DMS53 (cell line): ENCODE measurements at regions not wholly inside any gene's neighbourhood (a gene's known extent, or its start where the extent isn't known, plus 50 kb on each side); places are given as distances from the start of the nearest gene placed in this dataset.

Experiments used
- DNase-seq: peaks from one replicate; lab custom pipeline; 2025; lab: John Stamatoyannopoulos, UW

- DNase-seq: no peak
Measured at GRCh38 chr6:84417260-84417659, 189.8 kb upstream of the CEP162 start.

GRCh38 chr6:84416043-84416657 lies 188.7 kb upstream of the CEP162 start:
- no peak for DNase-seq

GRCh38 chr6:84415517-84415916 lies 188.1 kb upstream of the CEP162 start:
- DNase-seq: no peak

GRCh38 chr6:84415068-84415467 lies 187.6 kb upstream of the CEP162 start:
- no peak for DNase-seq

- DNase-seq: no peak
Measured at GRCh38 chr6:84414531-84414930, 187.1 kb upstream of the CEP162 start.

DNA sequence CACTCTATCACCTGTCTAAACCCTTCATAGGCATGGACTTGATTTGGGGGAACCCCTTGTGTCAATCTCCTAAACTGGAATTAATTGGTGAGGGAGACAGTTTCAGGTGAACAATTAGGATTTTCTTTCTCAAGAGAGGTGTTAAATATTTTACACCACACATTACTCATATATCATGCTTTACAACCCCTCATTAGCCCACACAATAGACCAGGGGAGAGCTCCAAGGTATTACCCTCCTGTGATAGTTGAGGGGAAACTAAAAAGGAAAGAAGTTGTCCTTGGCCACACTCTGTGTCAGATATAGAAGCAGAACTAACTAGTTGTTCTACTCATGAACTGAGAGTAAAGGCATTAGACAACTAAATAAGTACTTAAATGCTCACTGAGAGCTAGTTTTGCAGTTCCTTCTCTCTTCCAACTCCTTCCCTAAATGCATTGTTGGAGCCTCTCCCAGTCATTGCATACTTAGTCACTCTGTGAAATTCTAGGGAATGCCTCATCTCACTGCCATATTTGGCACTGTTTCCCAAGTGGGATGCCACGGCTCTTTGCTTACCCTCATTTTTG lies 183.7 kb upstream of the CEP162 start:
- DNase-seq: no peak

DNA sequence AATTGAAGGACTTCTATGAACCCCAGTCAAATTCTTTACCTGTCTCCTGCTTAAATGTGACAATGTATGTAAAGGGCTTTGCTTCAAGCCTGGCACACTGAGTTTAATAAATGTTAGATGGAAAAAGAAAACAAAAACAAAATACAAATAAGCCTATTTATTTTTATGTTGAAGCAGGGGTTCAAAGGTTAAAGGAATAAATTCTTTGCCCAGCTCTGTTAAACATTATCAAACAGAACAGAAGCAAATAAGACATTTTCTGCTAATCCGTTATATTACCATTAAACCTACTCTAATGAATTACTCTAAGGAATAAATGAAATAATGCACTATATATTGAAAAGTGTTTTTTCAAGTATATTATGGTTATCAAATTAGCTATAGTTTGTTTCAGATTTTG lies 182.5 kb upstream of the CEP162 start:
- DNase-seq: no peak

DNA sequence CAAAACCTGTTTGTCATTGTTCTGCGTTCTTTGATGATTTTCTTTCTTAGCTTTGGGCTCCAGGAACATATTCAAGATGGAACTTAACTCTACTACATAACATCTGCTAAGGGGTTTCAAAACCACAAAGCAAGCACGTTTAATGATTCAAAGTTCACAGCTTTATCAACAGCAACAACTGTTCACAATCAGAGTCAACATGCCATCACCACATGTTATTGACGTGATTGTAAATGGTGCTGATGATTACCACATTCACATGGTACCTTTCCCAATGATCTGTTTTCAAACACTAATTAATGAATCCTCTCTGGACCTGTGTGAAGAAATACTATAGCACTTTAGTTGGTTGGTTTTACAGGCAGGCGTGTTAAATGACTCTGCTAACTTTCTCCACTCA lies 180.6 kb upstream of the CEP162 start:
- no peak for DNase-seq

DNA sequence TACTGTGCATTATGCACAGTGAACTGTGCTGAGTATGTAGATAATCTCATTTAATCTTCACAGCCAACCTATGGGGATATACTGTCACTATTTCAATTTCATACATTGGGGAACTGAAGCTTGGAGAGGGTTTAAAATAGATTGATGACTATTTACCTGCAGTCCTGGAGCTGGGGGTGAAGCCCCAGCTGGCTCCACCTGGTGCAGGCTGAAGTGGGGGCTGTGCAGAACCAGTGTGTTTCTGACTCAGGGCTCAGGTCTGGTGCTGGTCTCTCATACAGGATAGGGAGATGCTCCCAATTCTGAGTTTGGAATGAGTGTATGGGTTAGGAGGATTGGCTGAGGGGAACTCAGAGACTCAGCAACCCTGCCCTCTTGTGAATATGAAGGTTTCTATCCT lies 176.1 kb upstream of the CEP162 start:
- no peak for DNase-seq

DNA sequence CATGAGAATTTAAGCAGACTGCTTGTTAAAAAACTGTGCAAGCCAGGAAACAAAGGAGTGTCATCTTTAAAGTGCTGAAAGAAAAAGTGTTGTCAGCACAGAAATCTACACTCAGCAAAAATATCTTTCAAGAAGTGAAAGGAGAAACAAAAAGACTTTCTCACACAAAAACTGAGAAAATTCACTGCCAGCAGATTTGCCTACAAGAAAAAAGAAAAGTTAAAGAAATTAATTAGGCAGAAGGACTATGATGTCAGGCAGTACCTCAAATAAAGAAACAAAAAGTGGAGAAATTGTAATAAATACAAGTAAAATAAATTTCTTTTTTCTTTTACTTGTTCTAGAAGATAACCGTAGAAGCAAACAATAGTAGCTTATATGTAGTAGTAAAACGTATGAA lies 171.6 kb upstream of the CEP162 start:
- no peak for DNase-seq

DNA sequence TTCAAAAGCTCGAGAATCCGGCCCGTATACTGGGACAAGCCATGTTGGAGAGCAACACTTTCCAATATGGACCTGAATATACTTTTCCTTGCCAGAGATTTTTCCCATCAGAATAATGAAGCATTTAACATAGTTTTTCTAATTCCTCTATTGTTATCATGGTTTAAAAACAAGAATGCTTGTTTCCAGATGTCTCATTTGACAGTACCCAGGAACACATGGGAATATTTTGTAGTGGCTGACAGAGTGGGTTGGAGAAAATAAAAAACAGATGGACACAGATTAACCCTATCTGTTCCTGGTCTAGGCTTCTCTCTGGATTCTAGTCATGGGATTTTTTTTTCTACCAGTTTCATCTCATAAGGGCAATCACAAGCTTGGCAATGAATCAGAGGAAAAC lies 164.8 kb upstream of the CEP162 start:
- no peak for DNase-seq

- no peak for DNase-seq
Measured at GRCh38 chr6:84390851-84391250, 163.4 kb upstream of the CEP162 start.

DNA sequence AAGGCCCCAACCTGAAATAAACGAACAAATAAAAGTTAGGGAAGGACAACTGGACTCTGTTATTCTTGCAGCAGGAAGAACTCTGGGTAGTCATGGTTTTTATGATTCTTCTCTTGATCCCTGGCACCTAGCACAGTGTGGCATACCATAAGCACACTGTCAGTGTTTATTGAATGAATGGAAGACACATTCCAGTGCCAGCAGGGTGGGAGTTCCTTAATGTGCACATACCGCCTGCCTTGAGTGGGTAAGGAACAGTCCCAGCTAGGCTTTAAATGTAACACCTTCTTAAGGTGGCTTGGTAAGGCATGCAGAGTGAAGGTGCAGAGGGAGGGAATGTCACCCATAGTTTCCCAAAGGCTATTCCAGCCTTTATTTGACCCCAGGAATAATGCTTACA lies 162.9 kb upstream of the CEP162 start:
- DNase-seq: no peak

GRCh38 chr6:84379142-84379541 lies 151.7 kb upstream of the CEP162 start:
- no peak for DNase-seq

GRCh38 chr6:84372290-84372689 lies 144.8 kb upstream of the CEP162 start:
- DNase-seq: no peak

DNA sequence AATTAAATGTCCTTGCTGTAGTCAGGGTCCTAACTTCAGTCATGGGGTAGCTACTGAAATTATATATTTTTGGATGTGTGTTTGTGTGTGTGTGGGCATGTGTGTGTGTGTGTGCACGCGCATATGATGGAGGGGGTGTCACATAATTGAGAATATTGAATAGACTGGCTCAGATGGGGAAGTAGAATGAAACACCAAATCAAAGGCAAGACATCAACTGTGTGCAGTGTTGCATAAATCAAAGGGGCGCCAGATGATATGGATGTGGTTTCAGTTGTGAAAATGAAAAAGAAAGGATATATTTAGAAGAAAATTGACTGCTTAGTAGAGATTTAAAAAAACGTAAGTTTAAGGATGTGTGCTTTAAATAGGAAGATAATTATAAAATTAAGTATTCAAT lies 144.2 kb upstream of the CEP162 start:
- DNase-seq: no peak

DNA sequence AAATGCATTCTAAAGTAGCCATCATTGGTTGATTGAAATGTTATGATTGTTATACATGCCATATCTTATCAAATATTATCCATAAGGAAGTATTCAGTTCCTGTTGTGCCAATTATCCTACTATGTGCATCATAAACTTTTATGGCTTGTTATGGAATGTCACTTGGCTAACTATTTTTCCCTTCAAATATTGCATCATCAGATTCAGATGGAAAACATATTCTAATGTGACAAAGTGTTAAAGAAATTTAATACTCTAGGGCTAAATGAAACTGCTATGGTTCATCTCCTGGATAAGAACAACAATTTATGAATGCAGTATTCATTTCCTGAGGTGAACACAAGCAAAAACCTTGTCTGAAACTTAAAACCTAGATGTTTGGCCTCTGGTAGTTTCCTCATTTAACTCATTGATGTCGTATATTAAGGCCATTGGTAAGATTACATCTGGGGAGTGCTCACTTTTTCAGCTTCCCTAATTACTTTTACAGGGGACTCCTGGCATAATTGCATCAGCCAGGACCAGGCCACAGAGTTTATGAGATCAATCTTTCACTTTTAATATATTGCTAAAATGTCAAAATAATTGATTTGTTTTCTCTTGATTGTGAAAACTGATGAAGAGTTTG lies 134.9 kb upstream of the CEP162 start:
- DNase-seq: no peak

DNA sequence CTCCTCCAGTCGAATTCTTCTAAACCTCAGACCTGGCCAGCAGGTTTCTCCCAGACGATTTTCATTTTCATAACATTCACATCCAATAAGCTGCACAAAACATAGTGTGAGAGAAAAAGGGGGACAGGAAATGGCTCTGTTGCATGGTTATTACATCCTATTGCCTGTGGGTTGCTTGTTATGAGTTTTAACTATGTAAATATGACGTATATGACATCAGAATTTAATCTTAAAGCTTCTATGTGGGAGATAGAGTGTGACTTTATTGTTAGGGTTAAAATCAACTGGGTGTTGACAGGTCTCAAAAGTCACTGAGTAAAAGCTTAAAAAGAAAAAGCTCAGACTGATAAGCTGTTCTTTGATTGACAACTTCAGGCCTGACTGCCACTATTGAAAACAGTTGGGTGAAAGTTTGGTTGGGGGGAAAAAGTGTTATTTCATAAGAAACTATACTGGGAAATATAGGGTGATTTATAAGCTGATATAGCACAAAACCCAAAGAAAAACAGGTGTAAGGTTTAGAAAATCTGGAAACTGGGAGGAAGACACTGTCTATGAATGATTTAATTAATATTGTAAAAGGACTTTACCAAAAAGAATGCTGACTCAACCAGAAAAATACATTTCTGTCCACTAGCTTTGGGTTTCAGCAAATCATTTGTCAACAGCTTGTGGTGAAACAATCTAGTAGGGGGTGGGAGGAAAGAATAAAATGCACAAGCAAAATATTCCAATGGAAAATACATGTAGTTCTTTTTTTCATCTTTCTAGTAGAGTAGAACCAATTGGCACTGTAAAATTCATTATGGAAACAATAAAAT lies 134.1 kb upstream of the CEP162 start:
- no peak for DNase-seq

- no peak for DNase-seq
Measured at GRCh38 chr6:84360039-84360438, 132.6 kb upstream of the CEP162 start.

DNA sequence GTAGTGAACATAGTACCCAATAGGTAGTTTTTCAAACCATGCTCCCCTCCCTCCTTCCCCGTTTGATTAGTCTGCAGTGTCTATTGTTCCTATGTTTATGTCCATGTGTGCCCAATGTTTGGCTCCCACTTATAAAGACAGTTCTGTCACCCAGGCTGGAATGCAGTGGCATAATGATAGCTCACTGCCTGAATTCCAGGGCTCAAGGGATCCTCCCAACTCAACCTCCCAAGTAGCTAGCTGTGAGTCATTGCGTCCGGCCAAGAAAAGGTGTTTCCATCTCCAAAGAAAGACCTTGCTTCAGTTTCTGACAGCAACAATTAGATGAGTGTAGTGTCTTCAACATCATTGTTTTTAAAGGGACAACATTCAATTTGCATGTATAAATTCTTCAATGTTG lies 131.1 kb upstream of the CEP162 start:
- DNase-seq: no peak

DNA sequence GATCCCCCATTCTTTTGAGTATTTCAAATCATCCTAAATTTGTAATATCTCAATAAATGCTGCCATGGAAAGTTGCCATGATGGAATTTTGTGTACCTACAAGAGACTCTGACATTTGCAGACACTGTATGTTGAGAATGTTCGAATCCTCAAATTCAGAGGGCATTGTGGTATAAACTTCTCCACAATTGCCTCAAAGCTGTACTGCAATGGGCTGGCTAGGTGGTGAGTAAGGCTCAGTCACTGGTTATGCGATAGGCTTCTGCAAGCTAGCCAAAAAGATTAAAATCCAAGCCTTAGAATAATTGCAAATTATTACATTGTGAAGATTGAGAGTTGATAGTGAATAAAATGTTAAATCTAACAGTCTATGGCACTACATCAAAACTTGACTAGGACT lies 130.2 kb upstream of the CEP162 start:
- no peak for DNase-seq

DNA sequence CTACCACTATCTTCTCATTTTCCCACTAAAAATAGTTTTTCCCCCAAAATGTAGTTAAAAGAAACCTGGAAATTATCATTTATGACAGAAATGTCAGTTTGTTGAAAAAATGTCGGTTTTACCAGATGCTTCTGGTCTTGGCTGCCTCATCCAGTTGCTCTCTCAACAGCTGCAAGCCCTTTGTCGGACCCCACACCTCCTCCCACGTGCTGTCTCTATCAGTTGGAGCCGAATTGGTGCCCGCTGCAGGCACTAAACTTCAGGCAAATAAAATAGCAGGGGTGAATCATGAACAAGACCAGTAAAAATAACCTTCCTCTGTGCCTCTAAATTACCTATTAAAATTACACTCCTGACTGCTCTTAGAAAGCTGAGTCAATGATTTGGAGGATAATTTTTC lies 129.5 kb upstream of the CEP162 start:
- DNase-seq: no peak
